ENCODE measurements at regions not wholly inside any gene's neighbourhood (a gene's known extent, or its start where the extent isn't known, plus 50 kb on each side); places are given as distances from the start of the nearest gene placed in this dataset.

DNA sequence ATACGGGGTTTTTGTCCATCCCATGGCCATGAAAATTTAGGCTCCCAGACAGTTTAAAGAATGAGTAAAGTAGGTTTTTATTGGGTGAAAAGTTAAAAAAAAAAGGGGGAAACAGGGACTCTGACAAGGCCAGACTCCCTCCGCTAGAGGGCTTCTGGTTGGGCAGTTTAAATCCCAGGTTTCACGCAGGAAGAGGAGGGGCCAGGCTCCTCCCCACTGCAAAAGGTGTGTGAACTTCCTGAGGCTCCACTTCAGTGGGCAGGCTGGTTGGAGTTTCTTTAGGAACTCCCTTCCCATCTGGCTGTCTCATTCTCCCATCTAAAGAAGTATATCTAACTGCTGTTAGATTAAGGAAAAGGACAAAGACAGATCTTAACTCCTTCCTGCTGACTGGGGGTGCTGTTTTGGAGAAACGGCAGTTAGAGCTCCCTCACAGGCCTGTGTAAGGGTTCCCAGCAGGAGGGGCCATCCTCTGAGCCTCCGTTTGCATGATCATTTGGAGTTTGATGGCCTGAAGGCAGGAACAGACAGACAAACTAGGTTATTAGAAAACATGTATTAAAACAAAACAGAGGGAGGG is 1160.7 kb downstream of the CNTNAP5 start:
- no peak for DNase-seq (ENCODE audit: low read depth)
- H3K4me3 ChIP-seq (ENCODE audit: low read depth, low read length), result no peak overlapping the region
- TF ChIP-seq, protein P1, sequence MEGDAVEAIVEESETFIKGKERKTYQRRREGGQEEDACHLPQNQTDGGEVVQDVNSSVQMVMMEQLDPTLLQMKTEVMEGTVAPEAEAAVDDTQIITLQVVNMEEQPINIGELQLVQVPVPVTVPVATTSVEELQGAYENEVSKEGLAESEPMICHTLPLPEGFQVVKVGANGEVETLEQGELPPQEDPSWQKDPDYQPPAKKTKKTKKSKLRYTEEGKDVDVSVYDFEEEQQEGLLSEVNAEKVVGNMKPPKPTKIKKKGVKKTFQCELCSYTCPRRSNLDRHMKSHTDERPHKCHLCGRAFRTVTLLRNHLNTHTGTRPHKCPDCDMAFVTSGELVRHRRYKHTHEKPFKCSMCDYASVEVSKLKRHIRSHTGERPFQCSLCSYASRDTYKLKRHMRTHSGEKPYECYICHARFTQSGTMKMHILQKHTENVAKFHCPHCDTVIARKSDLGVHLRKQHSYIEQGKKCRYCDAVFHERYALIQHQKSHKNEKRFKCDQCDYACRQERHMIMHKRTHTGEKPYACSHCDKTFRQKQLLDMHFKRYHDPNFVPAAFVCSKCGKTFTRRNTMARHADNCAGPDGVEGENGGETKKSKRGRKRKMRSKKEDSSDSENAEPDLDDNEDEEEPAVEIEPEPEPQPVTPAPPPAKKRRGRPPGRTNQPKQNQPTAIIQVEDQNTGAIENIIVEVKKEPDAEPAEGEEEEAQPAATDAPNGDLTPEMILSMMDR (IDR thresholded peaks at IDR 0.05; ENCODE audit: insufficient read depth, low read length), result no peak

DNA sequence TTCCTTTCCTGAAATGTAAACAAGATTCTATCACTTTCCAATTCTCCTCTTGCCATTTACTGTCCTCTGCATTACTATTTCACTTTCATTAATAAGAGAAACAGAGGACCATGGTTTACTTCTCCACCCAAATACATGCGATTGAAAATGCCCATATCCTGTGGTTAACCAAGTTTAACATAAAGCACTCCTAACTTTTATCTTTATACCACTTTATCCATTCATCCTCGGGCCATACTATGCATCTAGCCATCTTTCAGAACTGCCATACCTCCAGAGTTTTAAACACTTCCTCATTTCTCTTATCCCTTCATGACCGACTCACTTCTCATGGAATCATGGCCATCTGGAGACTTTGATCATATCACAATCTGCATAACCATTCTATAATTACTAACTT is 1182.3 kb downstream of the CNTNAP5 start:
- no peak for DNase-seq (ENCODE audit: low read depth)
- H3K4me3 ChIP-seq (ENCODE audit: low read depth, low read length), result no peak overlapping the region
- TF ChIP-seq, protein P1 (IDR thresholded peaks at IDR 0.05; ENCODE audit: insufficient read depth, low read length), result no peak

DNA sequence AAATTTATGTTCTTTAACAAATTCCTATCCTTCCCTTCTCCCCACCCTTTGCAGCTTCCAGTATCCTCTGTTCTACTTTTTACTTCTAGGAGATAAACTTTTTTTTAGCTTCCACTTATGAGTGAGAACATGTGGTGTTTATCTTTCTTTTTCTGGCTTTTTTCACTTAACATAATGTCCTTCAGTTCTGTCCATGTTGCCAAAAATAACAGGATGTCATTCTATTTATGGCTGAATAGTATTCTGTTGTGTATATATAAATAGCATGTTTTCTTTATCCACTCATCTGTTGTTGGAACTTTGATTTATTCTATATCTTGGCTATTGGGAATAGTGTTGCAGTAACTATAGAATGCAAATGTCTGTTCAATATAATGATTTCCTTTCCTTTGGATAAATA is 1191.2 kb downstream of the CNTNAP5 start:
- DNase-seq (ENCODE audit: low read depth), result no peak
- H3K4me3 ChIP-seq (ENCODE audit: low read depth, low read length), result no peak overlapping the region
- TF ChIP-seq, protein P1 (IDR thresholded peaks at IDR 0.05; ENCODE audit: insufficient read depth, low read length), result no peak

DNA sequence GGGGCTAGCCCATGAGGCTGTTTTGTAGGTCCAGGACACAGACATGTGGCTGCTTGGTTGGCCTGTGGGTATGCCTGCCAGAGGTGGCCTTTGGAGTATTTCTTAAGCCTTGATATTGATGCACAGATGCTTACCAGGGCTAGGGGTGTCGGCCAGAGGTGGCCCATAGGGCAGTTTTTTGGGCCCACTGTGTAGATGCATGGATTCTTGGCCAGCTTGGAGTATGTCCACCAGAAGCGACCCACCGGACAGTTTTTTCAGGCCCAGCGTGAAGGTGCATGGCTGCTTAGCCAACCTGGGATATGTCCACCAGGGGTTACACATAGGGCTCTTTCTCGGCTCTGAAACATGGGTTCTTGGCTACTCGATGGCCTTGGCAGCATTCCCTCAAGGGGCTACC is 1199.1 kb downstream of the CNTNAP5 start:
- H3K4me3 ChIP-seq (ENCODE audit: low read depth, low read length), result no peak overlapping the region
- DNase-seq (ENCODE audit: low read depth), result no peak

DNA sequence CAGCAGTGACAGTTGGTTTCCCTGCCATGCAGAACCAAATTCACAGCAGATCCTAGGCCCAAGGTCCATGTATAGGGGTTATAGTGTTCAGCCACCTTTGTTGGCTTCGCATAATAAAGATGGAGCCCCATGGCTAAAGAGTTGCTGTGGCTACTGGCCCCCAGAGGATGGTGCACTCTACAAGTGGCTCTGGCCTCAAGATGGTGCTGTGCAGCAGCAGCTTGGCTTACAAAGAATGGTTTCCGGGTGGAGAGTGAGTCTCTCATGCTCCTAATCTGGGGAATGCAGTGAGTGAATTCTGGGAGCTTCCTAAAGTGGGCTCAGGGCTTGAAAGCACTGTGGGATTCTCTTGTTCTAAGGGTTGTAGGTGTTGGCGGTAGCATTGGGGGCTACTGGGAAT is 1199.7 kb downstream of the CNTNAP5 start:
- TF ChIP-seq, protein P1 (IDR thresholded peaks at IDR 0.05; ENCODE audit: insufficient read depth, low read length), result no peak
- H3K4me3 ChIP-seq (ENCODE audit: low read depth, low read length), result no peak overlapping the region
- no peak for DNase-seq (ENCODE audit: low read depth)

More for the DNA sequence above, 1199.1 kb downstream of the CNTNAP5 start:
- TF ChIP-seq, protein P1 (IDR thresholded peaks at IDR 0.05; ENCODE audit: insufficient read depth, low read length), result no peak

DNA sequence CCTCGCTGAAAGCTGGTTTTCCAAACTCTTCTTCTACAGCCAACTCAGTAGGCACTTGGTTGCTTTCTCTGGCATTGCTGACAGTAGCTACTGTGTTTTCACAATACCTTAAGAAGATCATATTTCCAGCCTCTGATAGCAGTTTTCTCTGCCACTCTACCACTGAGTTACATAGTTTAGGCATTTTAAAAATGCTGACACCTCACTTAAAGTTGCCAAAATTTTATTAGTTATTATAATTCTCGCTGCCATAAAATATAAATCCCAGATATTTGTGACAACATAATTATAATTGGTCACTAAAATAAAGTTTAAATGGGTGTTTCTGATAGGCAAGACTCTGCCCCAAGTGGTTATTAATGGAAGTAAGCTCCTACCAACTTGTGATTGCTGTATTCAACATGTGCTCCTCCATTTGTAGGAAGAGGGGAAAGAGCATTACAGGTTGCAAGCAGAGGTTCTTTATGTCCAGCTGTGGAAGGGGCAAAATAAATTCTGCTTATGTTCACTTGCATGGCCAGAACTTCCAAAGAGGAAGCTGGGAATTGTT is 1202.8 kb downstream of the CNTNAP5 start:
- no peak for DNase-seq (ENCODE audit: low read depth)
- TF ChIP-seq, protein P1 (IDR thresholded peaks at IDR 0.05; ENCODE audit: insufficient read depth, low read length), result peak; percentile 9
- H3K4me3 ChIP-seq (ENCODE audit: low read depth, low read length), result no peak overlapping the region

DNA sequence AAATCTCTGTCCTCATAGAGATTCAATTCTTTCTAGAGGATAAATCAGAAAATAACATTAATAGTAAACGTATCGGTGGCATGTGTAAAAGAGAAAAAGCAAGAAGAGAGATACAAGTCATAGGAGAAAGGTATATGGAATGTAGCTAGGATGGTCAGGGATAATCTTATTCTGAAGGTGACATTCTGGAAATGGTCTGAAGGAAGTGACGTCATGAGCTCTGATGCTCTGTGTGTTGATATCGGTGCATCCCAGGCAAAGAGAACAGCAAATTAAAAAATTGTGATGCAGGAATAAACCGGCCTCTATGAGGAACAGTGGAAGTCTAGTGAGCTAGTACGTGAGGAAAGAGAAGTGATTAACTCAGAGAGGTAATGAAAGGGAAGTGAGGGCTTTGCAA is 1215.8 kb downstream of the CNTNAP5 start:
- no peak for DNase-seq (ENCODE audit: low read depth)
- H3K4me3 ChIP-seq (ENCODE audit: low read depth, low read length), result no peak overlapping the region
- TF ChIP-seq, protein P1 (IDR thresholded peaks at IDR 0.05; ENCODE audit: insufficient read depth, low read length), result no peak

All from fibroblast of the aortic adventitia (primary cell).